ENCODE measurements at regions not wholly inside any gene's neighbourhood (a gene's known extent, or its start where the extent isn't known, plus 50 kb on each side); places are given as distances from the start of the nearest gene placed in this dataset.

DNA sequence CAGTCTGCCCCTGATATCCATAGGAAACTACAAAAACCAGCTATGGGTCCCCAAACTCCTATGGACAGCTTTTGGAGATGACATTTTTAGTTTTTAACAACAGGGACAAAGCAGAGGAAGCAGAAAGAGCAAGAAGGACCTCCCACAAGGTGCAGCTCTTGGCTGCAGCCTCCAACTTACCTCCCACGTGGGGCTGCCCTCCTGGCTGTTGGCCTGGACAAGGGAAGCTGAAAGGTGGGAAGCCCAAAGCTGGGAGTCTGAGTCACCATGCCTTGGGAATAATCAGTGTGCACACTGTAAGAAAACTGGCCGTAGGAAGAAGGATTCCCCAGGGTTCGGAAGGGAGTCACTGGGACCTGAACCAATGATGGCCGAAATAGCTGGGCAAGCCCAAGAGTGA is 51.8 kb upstream of the PAX1 start:
- no peak for DNase-seq

DNA sequence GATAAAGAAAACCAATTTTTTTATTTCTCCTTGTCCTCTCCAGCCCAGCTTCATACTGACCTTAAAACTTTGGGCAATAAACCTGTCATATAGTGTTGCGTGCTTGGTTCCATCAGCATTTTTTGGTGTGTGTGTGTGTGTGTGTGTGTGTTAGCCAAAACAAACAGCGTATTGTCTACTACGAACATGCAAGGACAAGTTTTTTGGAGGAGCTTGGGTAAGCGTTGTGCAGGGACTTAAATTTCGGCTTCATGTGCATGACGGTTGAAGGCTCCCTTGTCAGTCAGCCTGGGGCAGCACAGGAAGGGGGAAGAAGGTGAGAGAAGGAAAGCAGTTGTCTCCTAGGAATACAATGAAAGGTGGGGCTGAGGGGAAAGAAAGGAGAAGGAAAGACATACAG is 62.0 kb upstream of the PAX1 start:
- DNase-seq, result no peak

DNA sequence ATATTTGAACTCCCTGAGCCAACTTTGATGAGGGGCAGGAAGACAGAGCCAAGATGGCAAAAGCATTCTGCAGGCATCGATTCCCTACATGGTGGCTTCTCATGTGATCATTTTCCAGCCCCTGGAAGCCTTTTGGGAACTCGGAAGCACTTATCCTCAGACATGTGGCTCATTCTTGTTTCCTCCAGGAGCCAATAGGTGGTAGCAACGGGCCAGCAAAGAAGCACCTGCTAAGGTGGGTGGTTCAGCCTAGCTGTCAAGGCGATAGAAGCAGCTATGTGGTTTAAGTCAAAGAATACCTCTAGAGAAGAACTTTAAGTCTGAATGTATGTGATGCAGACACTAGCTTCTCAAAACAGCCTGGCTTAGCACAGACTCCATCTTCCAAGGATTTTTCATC is 64.9 kb upstream of the PAX1 start:
- DNase-seq, result no peak

GRCh38 chr20:21633829-21634228 is 71.6 kb upstream of the PAX1 start:
- DNase-seq, result no peak

DNA sequence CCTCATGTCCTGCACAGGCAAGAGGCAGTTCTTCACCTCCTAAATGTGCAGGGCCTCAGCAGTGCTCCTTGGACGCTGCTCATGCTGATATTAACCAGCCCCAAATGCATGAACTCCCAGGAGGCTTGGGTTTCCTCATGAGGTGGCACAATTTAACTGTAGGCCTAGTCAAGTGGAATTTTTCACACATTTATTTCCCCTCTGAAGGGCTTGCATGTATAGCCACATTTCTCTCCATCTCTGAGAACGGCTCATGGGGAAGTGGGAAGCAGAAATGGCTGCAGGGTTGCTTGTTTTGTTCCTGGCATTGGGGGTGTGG is 72.8 kb upstream of the PAX1 start:
- no peak for DNase-seq

- DNase-seq, result no peak
These were observed 73.3 kb upstream of the PAX1 start for GRCh38 chr20:21632031-21632734.

DNA sequence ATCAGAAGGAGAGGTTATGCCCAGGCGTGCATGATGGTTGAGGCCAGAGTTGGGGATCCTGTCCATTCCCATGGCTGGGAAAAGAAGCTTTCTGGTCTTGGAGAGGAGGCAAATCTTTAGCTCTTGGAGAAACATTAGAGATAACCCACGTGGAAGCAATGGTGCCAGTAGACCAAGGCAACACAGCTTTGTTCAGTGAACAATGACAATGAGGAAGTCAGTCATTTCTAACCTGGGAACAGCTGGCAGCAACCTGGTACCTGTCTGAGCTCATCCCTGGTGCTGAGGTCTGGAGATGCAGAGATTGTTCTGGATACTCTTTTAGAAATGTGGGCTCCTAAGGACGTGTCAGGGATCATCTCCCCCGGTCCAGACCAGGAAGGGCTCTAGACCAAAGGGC is 76.7 kb upstream of the PAX1 start:
- DNase-seq, result no peak

- DNase-seq, result no peak
These were observed 81.7 kb upstream of the PAX1 start for GRCh38 chr20:21623781-21624094.

GRCh38 chr20:21623074-21623780 is 82.2 kb upstream of the PAX1 start:
- DNase-seq, result no peak

DNA sequence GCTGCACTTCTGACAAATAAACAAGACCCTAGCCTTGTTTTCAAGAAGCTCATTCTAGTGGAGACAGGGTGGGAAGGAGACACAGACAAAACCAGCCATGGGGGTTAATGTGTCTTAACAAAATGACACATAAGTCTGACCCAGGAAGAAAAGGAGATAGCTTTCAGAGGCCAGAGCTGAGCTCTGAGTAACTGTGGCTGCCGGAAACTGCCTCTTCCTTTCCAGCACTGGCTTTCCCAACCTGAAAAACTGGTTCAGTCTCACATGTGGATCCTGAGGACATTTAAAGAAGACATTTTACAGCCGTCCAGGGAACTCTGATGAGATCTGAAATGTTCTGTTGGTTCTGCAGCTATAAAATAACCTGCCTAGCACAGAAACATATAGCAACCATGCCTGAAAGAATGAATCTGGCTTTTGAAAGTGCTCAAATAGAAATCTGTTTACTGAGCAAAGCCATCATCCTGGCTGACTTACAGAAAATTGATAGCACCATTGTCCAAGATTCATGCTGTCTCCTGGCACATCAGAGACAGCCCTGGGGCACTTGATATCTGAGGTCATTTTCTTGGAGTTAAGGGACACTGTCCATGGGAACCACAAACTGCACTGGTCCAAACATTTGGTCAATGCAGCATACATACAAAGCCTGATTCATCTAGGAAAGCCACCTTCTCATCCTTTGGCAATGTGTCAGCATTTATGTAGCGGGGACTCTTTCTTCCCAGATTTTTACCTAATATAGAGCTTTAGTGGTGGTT is 83.2 kb upstream of the PAX1 start:
- no peak for DNase-seq

GRCh38 chr20:21618759-21619416 is 86.6 kb upstream of the PAX1 start:
- DNase-seq, result no peak

DNA sequence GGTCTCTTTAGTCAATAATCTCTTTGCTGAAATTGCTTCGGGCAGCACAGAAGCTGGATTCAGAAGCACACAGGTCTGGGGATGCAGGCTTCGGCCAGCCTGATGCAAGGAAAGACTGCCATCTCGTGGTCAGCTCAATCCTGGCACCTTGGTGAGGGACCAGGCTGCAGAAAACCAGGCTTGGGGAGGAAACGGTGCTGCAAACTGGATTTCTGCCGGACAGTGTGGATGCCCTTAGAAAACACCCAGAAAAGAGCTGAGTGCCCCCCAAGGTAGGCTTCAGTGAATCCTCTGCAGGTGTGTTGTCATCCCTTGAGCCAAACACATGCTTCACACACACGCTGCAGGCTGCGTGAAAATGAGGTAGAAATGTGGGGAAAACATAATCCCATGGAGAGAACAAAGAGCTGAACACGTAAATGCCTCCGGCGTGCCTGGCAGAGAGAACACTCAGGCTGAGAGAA is 89.8 kb upstream of the PAX1 start:
- peak; percentile 21 for DNase-seq

DNA sequence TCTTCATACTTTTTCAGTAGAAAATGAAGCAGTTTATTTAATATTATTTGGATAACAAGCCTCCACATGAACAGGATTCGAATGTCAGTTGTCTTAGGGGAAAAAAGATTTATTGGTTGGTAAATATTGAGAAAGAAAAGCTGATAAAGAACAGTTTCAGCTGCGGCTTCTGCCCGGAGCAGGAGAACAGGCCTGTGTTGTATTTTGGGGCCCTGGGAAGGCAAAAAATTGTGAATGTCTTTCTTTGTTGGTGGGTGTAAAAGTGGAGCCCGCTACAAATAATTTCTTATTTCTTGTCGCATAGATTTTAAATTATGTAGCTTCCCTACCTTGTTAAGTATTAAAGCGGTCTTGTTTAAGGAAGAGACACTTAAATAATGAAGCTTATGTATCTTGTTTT is 90.5 kb upstream of the PAX1 start:
- DNase-seq, result no peak

DNA sequence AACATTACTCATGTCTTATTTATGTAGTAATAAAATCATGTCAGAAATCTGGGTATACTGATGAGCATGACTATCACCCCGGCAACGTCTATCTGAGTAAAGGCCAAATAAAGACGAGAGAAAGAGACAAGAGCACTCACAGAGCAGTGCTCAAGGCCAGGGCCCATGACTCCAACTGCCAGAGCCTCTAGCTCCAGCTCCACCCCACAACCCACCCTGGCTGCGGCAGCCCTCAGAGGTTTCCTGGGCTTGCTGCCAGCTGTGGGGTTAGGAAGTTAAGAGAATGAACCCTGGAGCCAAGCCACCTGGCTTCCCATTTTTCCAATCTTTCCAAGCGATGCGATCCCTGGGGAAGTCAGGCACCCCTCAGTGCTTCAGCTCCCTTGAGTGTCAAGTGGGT is 92.0 kb upstream of the PAX1 start:
- DNase-seq, result no peak

DNA sequence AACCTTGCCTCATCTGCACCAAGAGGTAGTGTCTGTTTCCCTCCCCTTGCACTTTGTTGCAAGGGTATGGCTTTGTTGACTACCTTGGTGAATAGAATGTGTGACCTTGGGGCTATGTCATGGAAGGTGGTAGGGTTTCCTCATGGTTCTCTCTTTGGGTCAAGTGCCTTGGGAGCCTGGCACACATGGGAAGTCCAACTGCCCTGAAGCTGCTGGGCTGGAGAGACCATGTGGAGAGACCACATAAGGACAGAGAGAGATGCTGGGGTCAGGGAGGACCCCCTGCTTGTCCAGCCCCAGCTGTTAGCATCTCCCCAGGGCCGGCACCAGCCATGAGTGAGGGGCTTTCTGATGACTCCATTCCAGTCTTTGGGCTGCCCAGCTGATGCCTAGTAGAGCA is 95.5 kb upstream of the PAX1 start:
- no peak for DNase-seq

- no peak for DNase-seq
These were observed 95.4 kb upstream of the NKX2-2 start for GRCh38 chr20:21609221-21609620.

DNA sequence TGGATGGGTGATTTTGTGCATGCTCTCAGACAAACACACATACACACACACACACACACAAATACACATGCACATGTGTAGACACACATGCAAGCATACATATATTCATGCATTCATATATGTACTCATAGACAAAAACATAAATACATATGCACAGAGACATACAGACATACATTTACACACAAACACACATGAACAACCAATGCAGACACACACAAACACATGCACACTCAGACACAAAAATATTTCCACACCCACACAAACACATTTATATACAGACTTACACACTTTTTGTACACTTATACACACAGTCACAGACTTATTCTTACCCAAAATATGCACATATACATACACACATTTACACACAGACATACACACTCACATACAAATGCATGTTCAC is 94.9 kb upstream of the NKX2-2 start:
- DNase-seq, result no peak

GRCh38 chr20:21607971-21608725 is 94.3 kb upstream of the NKX2-2 start:
- DNase-seq, result no peak

DNA sequence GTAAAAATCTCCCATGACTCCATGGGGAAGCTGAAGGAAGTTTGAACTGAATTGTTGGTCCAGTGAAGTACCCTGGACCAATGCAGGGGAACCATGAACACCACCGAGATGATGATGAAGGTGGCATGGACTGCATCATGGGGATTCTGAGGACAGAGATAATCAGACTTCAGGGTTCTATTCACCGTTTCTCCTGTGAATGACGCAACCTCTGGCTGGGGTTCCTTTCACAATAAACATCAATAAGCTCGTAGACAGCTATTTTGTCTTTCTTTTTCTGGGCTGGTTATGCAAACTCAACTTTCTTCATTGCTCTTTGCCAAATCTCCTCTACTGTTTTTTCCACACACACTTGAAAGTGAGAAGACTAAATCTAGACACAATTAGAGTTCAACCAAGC is 87.9 kb upstream of the NKX2-2 start:
- DNase-seq, result no peak

DNA sequence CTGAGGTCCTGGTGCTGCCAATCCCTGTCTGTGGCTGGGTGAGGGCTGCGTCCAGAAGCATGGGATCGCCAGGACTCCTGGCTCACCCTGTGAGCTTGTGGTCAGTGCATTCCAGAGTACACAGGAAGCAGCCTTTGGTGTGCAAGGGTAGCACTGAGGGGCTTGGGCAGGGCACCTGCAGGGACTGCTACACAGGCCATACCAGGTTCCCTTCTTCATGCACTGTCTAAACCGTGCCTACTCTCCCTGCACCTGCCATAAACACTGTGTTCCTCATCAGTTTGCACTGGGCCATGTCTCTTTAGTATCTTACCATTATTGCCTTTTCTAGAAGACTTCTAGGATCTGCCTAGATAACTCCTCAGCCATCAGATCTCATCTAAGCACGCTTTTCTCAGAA is 72.8 kb upstream of the NKX2-2 start:
- no peak for DNase-seq

DNA sequence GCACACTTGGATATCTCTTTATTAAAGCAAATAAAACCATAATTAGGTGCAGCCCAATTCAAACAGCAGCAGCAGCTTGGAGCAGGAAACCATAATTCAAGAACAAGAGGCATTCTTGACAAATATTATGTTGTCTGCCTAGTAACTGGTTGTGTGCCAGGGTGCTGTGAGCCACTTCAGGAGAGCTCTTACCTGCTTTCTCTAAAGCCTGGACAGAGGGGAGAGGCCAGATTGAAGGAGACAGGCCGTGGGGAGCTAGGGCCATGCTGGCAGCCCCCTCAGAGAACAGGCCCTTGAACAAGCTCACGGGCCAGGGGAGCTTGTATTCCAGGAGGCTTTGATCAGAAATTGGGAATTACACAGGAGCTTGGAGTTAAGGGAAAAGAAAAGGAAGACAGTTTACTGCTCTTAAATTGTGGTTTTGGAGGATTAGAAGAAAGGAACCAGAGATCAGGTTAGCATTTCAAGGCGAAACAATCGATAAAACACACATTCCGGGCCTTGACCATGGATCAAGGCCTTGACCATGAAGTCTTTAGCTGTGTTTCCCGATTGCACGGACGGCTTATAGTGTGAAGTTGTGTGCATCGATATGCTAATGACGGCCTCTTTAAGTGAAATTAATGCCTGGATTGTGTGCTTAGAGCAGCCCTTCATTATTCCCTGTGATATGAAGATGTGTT is 69.8 kb upstream of the NKX2-2 start:
- DNase-seq, result no peak

DNA sequence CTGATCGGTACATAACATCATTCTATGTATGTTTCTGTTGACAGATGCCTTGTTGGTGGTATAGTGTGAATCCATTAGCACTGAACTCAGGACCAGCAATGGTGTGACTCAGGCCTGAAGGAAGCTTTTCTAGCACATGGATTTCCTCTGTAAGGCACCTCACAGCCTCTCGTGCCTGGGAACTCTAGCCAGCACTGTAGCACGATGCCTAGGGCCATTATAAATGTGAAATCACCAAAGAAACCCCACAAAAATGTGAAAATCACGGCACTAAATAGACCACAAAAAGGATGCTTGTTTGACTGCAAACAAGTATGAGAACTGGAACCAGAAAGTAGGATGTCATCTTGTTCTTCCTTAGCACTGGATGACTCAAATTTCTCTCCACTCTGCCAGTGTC is 63.7 kb upstream of the NKX2-2 start:
- DNase-seq, result no peak
